SU-DHL-6 (cell line): ENCODE measurements at regions not wholly inside any gene's neighbourhood (a gene's known extent, or its start where the extent isn't known, plus 50 kb on each side); places are given as distances from the start of the nearest gene placed in this dataset.

Source experiments
- CTCF ChIP-seq: fragments of 200-600 bp; sonication (generic); IDR thresholded peaks from one replicate; pipeline ENCODE4 v1.5.1; 2017; ENCODE audit warnings: antibody characterized with exemption, mild to moderate bottlenecking, low read length, moderate library complexity; ENCODE audit not compliant: insufficient read depth, poor library complexity, severe bottlenecking
- EZH2phosphoT487 ChIP-seq: fragments of 200-600 bp; sonication (generic), shearing (Covaris generic); conservative IDR thresholded peaks from 2 replicates; pipeline ENCODE4 v1.6.1; 2018; ENCODE audit warnings: mild to moderate bottlenecking, antibody characterized with exemption, low read length, moderate library complexity, mixed read lengths

GRCh38 chr14:44204061-44204835 is 302.8 kb downstream of the FSCB start:
- no peak for TF ChIP-seq CTCF
- no peak for TF ChIP-seq EZH2phosphoT487
